Cardiac muscle cell (in vitro differentiated cells and primary cell): ENCODE measurements at regions not wholly inside any gene's neighbourhood (a gene's known extent, or its start where the extent isn't known, plus 50 kb on each side); places are given as distances from the start of the nearest gene placed in this dataset.

Source experiments
- DNase-seq, 2 donors: peaks; one replicate each; pipeline versions ENCODE4 v3.0.0 to v3.0.0-alpha.2; 2010 to 2017; ENCODE audit warnings: low read depth in 1 of 2, low spot score in 1 of 2
- H3K27ac ChIP-seq: fragments of 200-600 bp; sonication (generic); 2 replicates; pipeline ENCODE4 v1.5.1; 2016
- H3K27me3 ChIP-seq: fragments of 200-600 bp; sonication (generic); 2 replicates; pipeline ENCODE4 v1.6.0; 2016; ENCODE audit warnings: control low read depth
- H3K36me3 ChIP-seq: fragments of 200-600 bp; sonication (generic); 2 replicates; pipeline ENCODE4 v1.5.1; 2016; ENCODE audit warnings: control low read depth
- H3K4me1 ChIP-seq: fragments of 200-600 bp; sonication (generic); 2 replicates; pipeline ENCODE4 v1.8.1; 2017; ENCODE audit warnings: low read depth, mild to moderate bottlenecking, mixed run types
- H3K4me3 ChIP-seq: fragments of 200-600 bp; sonication (generic); 2 replicates; pipeline ENCODE4 v1.5.1; 2016; ENCODE audit warnings: mild to moderate bottlenecking
- H3K9me3 ChIP-seq: fragments of 200-600 bp; sonication (generic); 2 replicates; pipeline ENCODE4 v1.5.1; 2017; ENCODE audit warnings: low read depth, mild to moderate bottlenecking, control low read depth
- TF ChIP-seq, protein P1 (sequence below): IDR thresholded peaks from 2 replicates; pipeline ENCODE4 v1.5.1; 2012; ENCODE audit warnings: low read depth, mild to moderate bottlenecking, low read length

DNA sequence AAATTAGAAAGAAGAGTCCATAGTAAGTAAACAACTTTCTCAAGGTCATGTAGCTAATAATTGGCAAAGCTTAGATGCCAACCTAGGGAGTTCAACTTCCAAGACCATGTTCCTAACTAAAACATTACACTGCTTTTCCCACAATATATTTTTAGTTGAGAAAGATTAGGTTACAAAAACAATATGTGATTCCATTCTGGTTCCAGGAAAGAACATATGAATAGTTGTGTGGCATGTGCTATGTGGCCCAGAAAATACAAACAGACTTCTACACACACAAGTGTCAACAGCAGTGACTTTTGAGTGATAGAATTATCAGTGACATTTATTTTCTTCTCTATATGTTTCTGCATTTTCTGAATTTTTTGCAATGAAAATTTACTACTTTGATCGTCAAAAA is 62.7 kb upstream of the EDNRA start:
- no peak for DNase-seq
- H3K4me3 ChIP-seq, result no peak overlapping the region
- no peaks in the 10 kb centered on the region for H3K9me3 ChIP-seq
- H3K36me3 ChIP-seq, result no peaks in the 10 kb centered on the region
- H3K4me1 ChIP-seq, result no peaks in the 10 kb centered on the region
- no peak overlapping the region for H3K27ac ChIP-seq
- TF ChIP-seq, protein P1, sequence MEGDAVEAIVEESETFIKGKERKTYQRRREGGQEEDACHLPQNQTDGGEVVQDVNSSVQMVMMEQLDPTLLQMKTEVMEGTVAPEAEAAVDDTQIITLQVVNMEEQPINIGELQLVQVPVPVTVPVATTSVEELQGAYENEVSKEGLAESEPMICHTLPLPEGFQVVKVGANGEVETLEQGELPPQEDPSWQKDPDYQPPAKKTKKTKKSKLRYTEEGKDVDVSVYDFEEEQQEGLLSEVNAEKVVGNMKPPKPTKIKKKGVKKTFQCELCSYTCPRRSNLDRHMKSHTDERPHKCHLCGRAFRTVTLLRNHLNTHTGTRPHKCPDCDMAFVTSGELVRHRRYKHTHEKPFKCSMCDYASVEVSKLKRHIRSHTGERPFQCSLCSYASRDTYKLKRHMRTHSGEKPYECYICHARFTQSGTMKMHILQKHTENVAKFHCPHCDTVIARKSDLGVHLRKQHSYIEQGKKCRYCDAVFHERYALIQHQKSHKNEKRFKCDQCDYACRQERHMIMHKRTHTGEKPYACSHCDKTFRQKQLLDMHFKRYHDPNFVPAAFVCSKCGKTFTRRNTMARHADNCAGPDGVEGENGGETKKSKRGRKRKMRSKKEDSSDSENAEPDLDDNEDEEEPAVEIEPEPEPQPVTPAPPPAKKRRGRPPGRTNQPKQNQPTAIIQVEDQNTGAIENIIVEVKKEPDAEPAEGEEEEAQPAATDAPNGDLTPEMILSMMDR, result no peak
- no peaks in the 10 kb centered on the region for H3K27me3 ChIP-seq

DNA sequence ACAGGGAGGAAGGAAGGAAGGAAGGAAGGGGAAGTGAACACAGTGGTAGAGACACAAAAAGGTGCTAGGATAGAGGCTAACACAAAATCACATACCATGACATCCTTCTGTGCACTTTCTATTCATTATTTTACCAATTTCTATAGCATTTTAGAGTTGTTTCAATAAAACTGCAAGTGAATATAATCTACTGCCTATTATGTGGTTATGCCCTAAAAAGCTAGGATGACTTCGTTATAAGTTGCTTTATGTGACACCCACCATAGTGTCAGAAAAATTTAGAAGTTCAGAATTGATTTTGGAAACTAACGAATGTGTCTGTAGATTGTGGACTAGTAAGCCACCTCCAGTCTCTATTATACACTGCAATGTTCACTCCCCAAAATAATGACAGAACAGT is 59.4 kb upstream of the EDNRA start:
- Histone ChIP-seq H3K4me1 (no peaks in the 10 kb centered on the region), H3K36me3 (no peaks in the 10 kb centered on the region), H3K9me3 (no peaks in the 10 kb centered on the region), H3K27me3 (no peaks in the 10 kb centered on the region), H3K27ac (no peak overlapping the region), H3K4me3 (no peak overlapping the region)
- TF ChIP-seq, protein P1, result no peak
- DNase-seq, result no peak

DNA sequence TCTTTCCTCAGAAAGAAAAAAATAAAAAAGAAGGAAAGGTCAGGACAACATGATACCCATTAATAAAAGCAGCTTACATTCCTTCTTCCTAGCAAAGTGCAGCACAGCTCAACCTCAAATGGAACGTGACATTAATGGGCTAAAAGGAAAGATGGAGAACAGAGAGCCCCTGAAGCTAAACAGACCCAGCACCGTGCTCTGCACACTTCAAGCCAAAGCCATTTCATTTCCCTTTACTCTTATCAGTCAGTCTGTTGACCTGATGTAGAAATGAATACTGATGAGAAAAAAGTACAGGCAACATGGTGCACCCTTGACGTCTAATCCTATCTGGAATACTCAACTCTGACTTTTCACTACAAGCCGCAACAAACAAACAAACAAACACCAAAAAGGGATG is 57.7 kb upstream of the EDNRA start:
- H3K27ac ChIP-seq, result no peak overlapping the region
- TF ChIP-seq, protein P1, result no peak
- no peaks in the 10 kb centered on the region for H3K9me3 ChIP-seq
- no peak overlapping the region for H3K4me3 ChIP-seq
- H3K36me3 ChIP-seq, result no peaks in the 10 kb centered on the region
- H3K4me1 ChIP-seq, result no peaks in the 10 kb centered on the region
- no peaks in the 10 kb centered on the region for H3K27me3 ChIP-seq
- no peak for DNase-seq

DNA sequence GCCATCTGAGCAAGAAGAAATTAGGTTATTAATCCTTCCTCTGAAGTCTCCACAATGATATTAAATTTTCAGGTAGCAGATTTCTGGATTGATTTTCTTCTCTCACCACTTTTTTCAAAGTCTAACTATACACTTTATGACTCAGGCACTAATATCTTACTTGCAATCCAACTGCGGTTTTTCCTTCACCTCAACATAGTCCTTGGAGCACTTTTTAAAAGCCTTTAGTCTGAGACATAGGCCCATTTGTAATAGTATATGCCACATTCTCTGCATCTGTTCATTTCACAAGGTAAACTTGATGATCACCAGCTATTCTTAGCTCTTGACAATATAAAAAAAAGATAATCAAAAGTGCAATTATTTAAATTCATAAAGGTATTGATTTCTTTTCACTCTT is 55.9 kb upstream of the EDNRA start:
- no peak overlapping the region for H3K27ac ChIP-seq
- no peaks in the 10 kb centered on the region for H3K36me3 ChIP-seq
- TF ChIP-seq, protein P1, result no peak
- DNase-seq, result no peak
- no peaks in the 10 kb centered on the region for H3K9me3 ChIP-seq
- H3K4me1 ChIP-seq, result no peaks in the 10 kb centered on the region
- no peak overlapping the region for H3K4me3 ChIP-seq
- H3K27me3 ChIP-seq, result no peaks in the 10 kb centered on the region

DNA sequence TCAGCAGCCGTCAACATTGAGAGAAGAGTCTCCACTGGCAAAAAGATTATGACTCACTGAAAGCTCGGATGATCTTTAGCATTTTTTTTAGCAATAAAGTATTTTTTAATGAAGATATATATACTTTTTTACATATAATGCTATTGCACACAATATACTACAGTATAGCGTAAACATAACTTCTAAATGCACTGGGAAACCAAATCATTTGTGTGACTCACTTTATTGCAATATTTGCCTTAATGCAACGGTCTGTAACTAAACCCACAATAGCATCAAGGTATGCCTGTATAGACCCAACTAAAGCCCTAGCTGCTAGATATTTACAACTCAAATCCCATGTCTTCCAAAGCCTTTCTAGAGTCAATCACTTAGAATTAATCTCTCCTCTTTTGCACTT is 52.3 kb upstream of the EDNRA start:
- no peak for DNase-seq
- TF ChIP-seq, protein P1, result no peak
- Histone ChIP-seq H3K36me3 (no peaks in the 10 kb centered on the region), H3K27me3 (no peaks in the 10 kb centered on the region), H3K4me3 (no peak overlapping the region), H3K9me3 (no peaks in the 10 kb centered on the region), H3K4me1 (no peaks in the 10 kb centered on the region), H3K27ac (no peak overlapping the region)

DNA sequence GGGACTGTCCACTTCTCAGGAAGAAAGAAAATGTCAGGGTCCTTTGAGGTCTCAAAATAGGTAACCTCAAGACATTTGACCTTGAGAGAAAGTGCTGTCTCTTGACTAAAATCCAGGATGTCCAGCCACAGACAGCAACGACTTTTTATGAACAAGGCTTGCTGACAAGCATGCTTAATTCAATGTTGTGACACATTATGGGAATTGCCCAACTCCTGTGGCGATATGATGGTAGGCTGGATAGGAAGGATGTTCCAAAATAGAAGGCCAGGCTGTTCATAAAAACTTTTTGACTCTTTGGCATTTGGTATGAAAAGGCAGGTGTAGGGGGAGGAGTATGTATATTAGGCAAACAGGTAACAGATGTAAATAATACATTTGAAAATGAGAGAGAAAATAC is 50.8 kb upstream of the EDNRA start:
- TF ChIP-seq, protein P1, result no peak
- Histone ChIP-seq H3K9me3 (no peaks in the 10 kb centered on the region), H3K27me3 (no peaks in the 10 kb centered on the region), H3K4me1 (peaks cover 6% of the 10 kb centered on the region), H3K27ac (no peak overlapping the region), H3K4me3 (no peak overlapping the region), H3K36me3 (no peaks in the 10 kb centered on the region)
- peak in 1 of 2 donors; percentile 19 for DNase-seq
